ENCODE measurements at regions not wholly inside any gene's neighbourhood (a gene's known extent, or its start where the extent isn't known, plus 50 kb on each side); places are given as distances from the start of the nearest gene placed in this dataset.

DNA sequence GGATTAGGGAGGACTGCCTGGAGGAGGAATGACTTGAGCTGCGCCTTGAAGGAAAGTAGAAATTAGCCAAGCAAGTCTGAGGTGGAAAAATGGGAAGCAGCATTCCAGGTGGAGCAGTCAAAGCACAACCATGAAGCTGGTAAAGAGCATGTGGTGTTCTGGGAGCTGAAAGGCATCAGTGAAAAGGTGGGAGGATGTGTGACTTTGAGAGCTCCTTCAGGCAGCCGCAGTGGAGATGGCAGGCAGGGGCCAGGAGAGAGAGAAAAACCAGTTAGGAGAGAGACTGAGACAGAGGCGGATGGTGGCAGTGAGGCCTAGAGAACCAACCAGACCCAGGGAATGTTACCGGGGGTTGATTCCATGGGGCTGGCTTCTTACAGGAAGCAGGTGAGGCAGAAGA lies 393.4 kb downstream of the MIAT start:
- Histone ChIP-seq H3K4me1 (ENCODE audit: control insufficient read depth in 2 of 2, insufficient read depth in 2 of 2, low read length in 2 of 2) (no peaks in the 10 kb centered on the region), H3K36me3 (ENCODE audit: control insufficient read depth in 2 of 2, insufficient read depth in 2 of 2, low read length in 1 of 2) (no peaks in the 10 kb centered on the region), H3K4me3 (ENCODE audit: low read length in 2 of 2) (no peak overlapping the region), H3K27me3 (ENCODE audit: control insufficient read depth in 2 of 2, insufficient read depth in 1 of 2, low read length in 1 of 2) (no peaks in the 10 kb centered on the region), H3K9me3 (ENCODE audit: control insufficient read depth in 2 of 2, insufficient read depth in 1 of 2, low read length in 1 of 2) (no peaks in the 10 kb centered on the region), H3K27ac (ENCODE audit: low read depth in 1 of 2, low read length in 1 of 2) (no peak overlapping the region)
- DNase-seq (ENCODE audit: low read depth in 6 of 9, low spot score in 9 of 9): no peak
- 82% methylated on average over 4 of the region's 4 CpGs for WGBS

DNA sequence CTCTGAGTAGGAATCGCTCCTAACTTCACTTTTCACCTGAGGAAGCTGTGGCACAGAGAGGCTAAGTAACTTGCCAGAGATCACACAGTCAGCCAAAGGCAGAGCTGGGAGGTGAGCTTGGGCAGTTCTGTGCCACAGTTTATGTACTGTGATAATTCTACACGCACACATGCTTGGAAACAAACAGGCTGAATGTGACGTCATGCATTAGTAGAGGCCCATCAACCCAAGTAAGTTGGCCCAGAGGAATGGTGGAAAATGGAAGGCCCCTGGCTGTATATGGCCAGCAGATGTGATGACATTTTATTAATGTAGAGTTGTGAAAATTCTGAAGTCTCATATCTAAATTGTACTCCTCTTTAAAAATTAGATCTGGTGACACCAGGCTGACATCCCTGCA lies 394.0 kb downstream of the MIAT start:
- Histone ChIP-seq H3K4me1 (ENCODE audit: control insufficient read depth in 2 of 2, insufficient read depth in 2 of 2, low read length in 2 of 2) (no peaks in the 10 kb centered on the region), H3K27me3 (ENCODE audit: control insufficient read depth in 2 of 2, insufficient read depth in 1 of 2, low read length in 1 of 2) (no peaks in the 10 kb centered on the region), H3K27ac (ENCODE audit: low read depth in 1 of 2, low read length in 1 of 2) (no peak overlapping the region), H3K9me3 (ENCODE audit: control insufficient read depth in 2 of 2, insufficient read depth in 1 of 2, low read length in 1 of 2) (no peaks in the 10 kb centered on the region), H3K36me3 (ENCODE audit: control insufficient read depth in 2 of 2, insufficient read depth in 2 of 2, low read length in 1 of 2) (no peaks in the 10 kb centered on the region), H3K4me3 (ENCODE audit: low read length in 2 of 2) (no peak overlapping the region)
- DNase-seq (ENCODE audit: low read depth in 6 of 9, low spot score in 9 of 9): no peak
- 78% methylated on average over 3 of the region's 3 CpGs for WGBS

DNA sequence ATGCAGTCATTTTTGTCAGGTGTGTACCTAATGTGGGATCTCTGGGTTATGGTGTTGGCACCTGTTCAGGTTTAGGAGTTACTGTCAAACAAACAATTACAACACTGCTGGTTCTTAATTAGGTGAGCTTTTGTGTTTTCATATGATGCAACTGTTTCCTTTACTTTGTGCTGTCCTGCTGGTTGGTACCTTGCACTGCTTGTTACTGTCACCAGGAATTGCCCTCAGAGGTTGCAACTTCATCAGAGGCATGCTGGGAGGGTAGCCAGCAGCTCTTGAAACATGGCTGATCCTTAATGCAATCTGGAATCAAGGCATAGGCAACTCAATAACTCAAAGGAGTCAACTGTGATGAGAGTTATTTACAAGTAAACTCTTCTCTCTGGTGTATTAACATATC lies 400.3 kb downstream of the MIAT start:
- no peak for DNase-seq (ENCODE audit: low read depth in 6 of 9, low spot score in 9 of 9)
- H3K4me1 ChIP-seq (ENCODE audit: control insufficient read depth in 2 of 2, insufficient read depth in 2 of 2, low read length in 2 of 2): no peaks in the 10 kb centered on the region
- no peaks in the 10 kb centered on the region for H3K27me3 ChIP-seq (ENCODE audit: control insufficient read depth in 2 of 2, insufficient read depth in 1 of 2, low read length in 1 of 2)
- H3K4me3 ChIP-seq (ENCODE audit: low read length in 2 of 2): no peak overlapping the region
- no peaks in the 10 kb centered on the region for H3K36me3 ChIP-seq (ENCODE audit: control insufficient read depth in 2 of 2, insufficient read depth in 2 of 2, low read length in 1 of 2)
- no peaks in the 10 kb centered on the region for H3K9me3 ChIP-seq (ENCODE audit: control insufficient read depth in 2 of 2, insufficient read depth in 1 of 2, low read length in 1 of 2)
- no peak overlapping the region for H3K27ac ChIP-seq (ENCODE audit: low read depth in 1 of 2, low read length in 1 of 2)

DNA sequence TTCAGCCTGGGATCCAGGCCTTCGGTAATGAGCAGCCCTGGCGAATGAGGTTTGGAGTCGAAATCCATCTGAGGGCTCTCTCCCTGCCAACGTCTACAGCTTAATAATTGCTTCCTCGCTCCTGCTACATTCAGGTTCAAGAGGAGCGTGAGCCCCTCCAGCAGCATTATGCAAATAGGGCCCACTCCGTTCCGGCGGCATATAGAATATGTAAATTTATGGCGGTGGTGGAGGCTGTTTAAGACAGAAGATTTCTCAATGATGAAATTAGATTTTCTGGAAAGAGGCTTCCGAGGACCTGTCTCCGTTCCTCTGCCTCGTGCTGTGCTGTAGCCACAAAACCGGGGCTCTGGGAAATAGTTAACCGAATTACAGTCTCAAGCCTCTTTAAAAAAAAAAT lies 402.8 kb downstream of the MIAT start:
- no peak for DNase-seq (ENCODE audit: low read depth in 6 of 9, low spot score in 9 of 9)
- 84% methylated on average over 15 of the region's 15 CpGs for WGBS
- no peak overlapping the region for H3K4me3 ChIP-seq (ENCODE audit: low read length in 2 of 2)
- no peaks in the 10 kb centered on the region for H3K36me3 ChIP-seq (ENCODE audit: control insufficient read depth in 2 of 2, insufficient read depth in 2 of 2, low read length in 1 of 2)
- no peak overlapping the region for H3K27ac ChIP-seq (ENCODE audit: low read depth in 1 of 2, low read length in 1 of 2)
- H3K4me1 ChIP-seq (ENCODE audit: control insufficient read depth in 2 of 2, insufficient read depth in 2 of 2, low read length in 2 of 2): no peaks in the 10 kb centered on the region
- no peaks in the 10 kb centered on the region for H3K27me3 ChIP-seq (ENCODE audit: control insufficient read depth in 2 of 2, insufficient read depth in 1 of 2, low read length in 1 of 2)
- no peaks in the 10 kb centered on the region for H3K9me3 ChIP-seq (ENCODE audit: control insufficient read depth in 2 of 2, insufficient read depth in 1 of 2, low read length in 1 of 2)

DNA sequence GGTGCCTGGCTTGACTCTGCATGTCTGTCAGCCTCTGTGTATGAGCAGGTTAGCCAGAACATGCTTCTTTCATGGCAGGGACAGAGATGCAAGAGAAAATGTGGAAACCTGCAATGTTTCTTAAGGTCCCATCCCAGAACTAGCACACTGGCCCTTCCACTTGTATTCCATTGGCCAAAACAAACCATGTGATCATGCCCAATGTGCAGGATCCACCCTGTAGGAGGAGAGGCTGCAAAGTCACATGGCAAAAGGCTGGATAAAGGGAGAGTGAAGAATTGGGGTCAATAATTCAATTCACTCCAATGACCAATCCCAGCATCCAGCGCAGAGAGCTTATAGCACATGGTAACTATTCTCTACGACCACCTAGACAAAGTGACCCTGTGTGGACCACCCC lies 405.5 kb downstream of the MIAT start:
- Histone ChIP-seq H3K27me3 (ENCODE audit: control insufficient read depth in 2 of 2, insufficient read depth in 1 of 2, low read length in 1 of 2) (no peaks in the 10 kb centered on the region), H3K36me3 (ENCODE audit: control insufficient read depth in 2 of 2, insufficient read depth in 2 of 2, low read length in 1 of 2) (no peaks in the 10 kb centered on the region), H3K4me1 (ENCODE audit: control insufficient read depth in 2 of 2, insufficient read depth in 2 of 2, low read length in 2 of 2) (no peaks in the 10 kb centered on the region), H3K4me3 (ENCODE audit: low read length in 2 of 2) (no peak overlapping the region), H3K27ac (ENCODE audit: low read depth in 1 of 2, low read length in 1 of 2) (no peak overlapping the region), H3K9me3 (ENCODE audit: control insufficient read depth in 2 of 2, insufficient read depth in 1 of 2, low read length in 1 of 2) (no peaks in the 10 kb centered on the region)
- DNase-seq (ENCODE audit: low read depth in 6 of 9, low spot score in 9 of 9): no peak
- 88% methylated on average over 2 of the region's 2 CpGs for WGBS

DNA sequence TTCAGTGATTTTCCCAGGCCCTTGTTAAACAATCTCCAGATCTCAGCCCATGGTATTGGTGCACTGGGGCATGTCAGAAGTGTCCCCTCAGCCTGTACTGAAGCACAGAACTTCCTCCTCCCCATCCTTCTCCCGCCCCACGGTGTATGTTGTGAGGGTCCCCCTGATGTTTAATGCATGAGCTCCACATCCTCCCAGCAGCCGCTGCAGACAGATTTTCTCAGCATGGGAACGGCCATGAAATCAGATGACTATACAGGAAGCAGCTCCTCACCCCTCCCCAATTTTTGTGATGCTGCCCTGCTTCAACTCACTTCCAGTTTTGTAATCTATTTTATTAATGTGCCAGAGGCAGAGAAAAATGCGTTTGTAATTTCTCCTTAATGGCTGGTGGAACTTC lies 406.0 kb downstream of the MIAT start:
- H3K4me3 ChIP-seq (ENCODE audit: low read length in 2 of 2): no peak overlapping the region
- no peak for DNase-seq (ENCODE audit: low read depth in 6 of 9, low spot score in 9 of 9)
- 5% methylated on average over 5 of the region's 5 CpGs for WGBS
- no peak overlapping the region for H3K27ac ChIP-seq (ENCODE audit: low read depth in 1 of 2, low read length in 1 of 2)
- no peaks in the 10 kb centered on the region for H3K27me3 ChIP-seq (ENCODE audit: control insufficient read depth in 2 of 2, insufficient read depth in 1 of 2, low read length in 1 of 2)
- no peaks in the 10 kb centered on the region for H3K36me3 ChIP-seq (ENCODE audit: control insufficient read depth in 2 of 2, insufficient read depth in 2 of 2, low read length in 1 of 2)
- no peaks in the 10 kb centered on the region for H3K4me1 ChIP-seq (ENCODE audit: control insufficient read depth in 2 of 2, insufficient read depth in 2 of 2, low read length in 2 of 2)
- no peaks in the 10 kb centered on the region for H3K9me3 ChIP-seq (ENCODE audit: control insufficient read depth in 2 of 2, insufficient read depth in 1 of 2, low read length in 1 of 2)

DNA sequence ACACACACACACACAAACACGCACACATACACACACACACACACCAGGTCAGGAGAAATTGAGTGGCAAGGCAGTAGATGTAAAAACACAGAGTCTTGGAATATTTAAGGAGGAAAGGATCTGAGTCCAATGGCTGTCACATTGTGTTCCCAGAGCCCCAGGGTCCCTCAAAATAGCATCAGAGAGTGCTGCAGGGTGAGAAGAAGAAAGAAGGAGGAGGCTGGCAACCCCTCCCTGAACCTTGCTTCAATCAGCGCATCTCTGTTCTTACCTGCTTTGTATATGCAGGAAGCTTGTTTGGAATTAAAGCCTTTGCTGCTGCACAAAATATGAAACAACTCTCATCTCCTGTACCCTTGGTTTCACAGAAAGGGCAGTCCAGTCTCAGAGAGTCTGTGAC lies 406.5 kb downstream of the MIAT start:
- no peaks in the 10 kb centered on the region for H3K36me3 ChIP-seq (ENCODE audit: control insufficient read depth in 2 of 2, insufficient read depth in 2 of 2, low read length in 1 of 2)
- H3K27me3 ChIP-seq (ENCODE audit: control insufficient read depth in 2 of 2, insufficient read depth in 1 of 2, low read length in 1 of 2): no peaks in the 10 kb centered on the region
- no peak for DNase-seq (ENCODE audit: low read depth in 6 of 9, low spot score in 9 of 9)
- H3K4me3 ChIP-seq (ENCODE audit: low read length in 2 of 2): no peak overlapping the region
- H3K4me1 ChIP-seq (ENCODE audit: control insufficient read depth in 2 of 2, insufficient read depth in 2 of 2, low read length in 2 of 2): no peaks in the 10 kb centered on the region
- H3K9me3 ChIP-seq (ENCODE audit: control insufficient read depth in 2 of 2, insufficient read depth in 1 of 2, low read length in 1 of 2): no peaks in the 10 kb centered on the region
- WGBS: 82% methylated on average over 2 of the region's 2 CpGs
- H3K27ac ChIP-seq (ENCODE audit: low read depth in 1 of 2, low read length in 1 of 2): no peak overlapping the region

DNA sequence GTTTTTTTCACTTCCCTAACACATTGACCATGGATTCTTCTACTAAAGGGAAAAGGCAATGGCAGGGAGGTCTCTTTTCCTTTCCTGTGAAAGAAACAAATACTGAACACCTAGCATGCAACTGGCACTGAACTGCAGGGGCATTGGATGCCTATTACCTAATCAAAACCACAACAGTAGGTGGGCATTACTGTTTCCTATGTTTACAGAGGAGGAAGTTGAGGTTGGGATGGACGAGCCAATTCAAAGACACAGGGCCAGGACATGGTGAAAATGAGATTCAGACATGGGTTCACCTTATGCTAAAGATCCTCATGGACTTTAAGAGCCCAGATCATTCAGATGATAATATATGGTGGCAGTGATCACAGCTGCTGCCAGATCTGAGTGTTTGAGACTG lies 407.0 kb downstream of the MIAT start:
- no peak for DNase-seq (ENCODE audit: low read depth in 6 of 9, low spot score in 9 of 9)
- WGBS: 8% methylated on average over 1 of the region's 1 CpG
- H3K27me3 ChIP-seq (ENCODE audit: control insufficient read depth in 2 of 2, insufficient read depth in 1 of 2, low read length in 1 of 2): no peaks in the 10 kb centered on the region
- H3K9me3 ChIP-seq (ENCODE audit: control insufficient read depth in 2 of 2, insufficient read depth in 1 of 2, low read length in 1 of 2): no peaks in the 10 kb centered on the region
- H3K27ac ChIP-seq (ENCODE audit: low read depth in 1 of 2, low read length in 1 of 2): no peak overlapping the region
- H3K36me3 ChIP-seq (ENCODE audit: control insufficient read depth in 2 of 2, insufficient read depth in 2 of 2, low read length in 1 of 2): no peaks in the 10 kb centered on the region
- no peaks in the 10 kb centered on the region for H3K4me1 ChIP-seq (ENCODE audit: control insufficient read depth in 2 of 2, insufficient read depth in 2 of 2, low read length in 2 of 2)
- no peak overlapping the region for H3K4me3 ChIP-seq (ENCODE audit: low read length in 2 of 2)

DNA sequence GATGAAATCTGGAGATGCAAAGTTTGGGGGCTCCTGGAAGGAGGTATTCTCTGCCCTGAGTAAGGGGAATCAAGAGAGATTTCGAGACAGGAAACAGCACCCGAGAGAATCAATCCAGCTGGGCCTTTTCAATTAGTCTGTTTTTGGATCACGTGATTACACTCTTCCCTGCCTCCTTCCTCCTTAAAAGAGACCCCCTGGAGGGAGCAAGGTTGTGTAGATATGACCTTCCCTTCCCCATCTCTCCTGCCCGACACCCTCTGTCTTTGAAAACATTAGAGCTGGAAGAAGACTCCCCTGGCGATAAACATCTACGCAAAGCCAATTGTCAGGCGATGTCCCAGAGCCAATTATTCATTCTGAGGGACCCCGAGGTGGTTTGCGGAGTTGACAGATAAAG lies 407.9 kb downstream of the MIAT start:
- no peak overlapping the region for H3K27ac ChIP-seq (ENCODE audit: low read depth in 1 of 2, low read length in 1 of 2)
- H3K4me1 ChIP-seq (ENCODE audit: control insufficient read depth in 2 of 2, insufficient read depth in 2 of 2, low read length in 2 of 2): no peaks in the 10 kb centered on the region
- H3K36me3 ChIP-seq (ENCODE audit: control insufficient read depth in 2 of 2, insufficient read depth in 2 of 2, low read length in 1 of 2): no peaks in the 10 kb centered on the region
- DNase-seq (ENCODE audit: low read depth in 6 of 9, low spot score in 9 of 9): no peak
- no peaks in the 10 kb centered on the region for H3K27me3 ChIP-seq (ENCODE audit: control insufficient read depth in 2 of 2, insufficient read depth in 1 of 2, low read length in 1 of 2)
- 46% methylated on average over 9 of the region's 9 CpGs for whole genome bisulfite sequencing
- no peaks in the 10 kb centered on the region for H3K9me3 ChIP-seq (ENCODE audit: control insufficient read depth in 2 of 2, insufficient read depth in 1 of 2, low read length in 1 of 2)
- no peak overlapping the region for H3K4me3 ChIP-seq (ENCODE audit: low read length in 2 of 2)

DNA sequence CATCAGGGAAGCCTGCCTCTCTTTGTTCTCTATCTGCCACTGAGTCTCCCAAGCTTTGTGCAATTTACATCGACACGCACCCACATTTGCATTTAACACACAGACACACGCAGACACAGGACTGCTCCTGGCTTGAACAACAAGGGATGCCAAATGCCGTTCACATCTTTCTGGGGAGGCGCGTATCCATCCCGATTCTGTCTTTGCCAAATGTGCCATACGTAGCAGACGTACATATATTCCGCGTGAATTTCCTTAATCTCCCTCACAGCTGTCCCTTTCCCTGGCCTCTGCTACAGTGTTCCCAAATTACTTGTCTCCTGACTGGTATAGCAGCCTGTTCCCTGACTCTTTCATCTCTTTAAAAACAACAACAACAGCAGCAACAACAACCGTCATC lies 409.5 kb downstream of the MIAT start:
- H3K36me3 ChIP-seq (ENCODE audit: control insufficient read depth in 2 of 2, insufficient read depth in 2 of 2, low read length in 1 of 2): no peaks in the 10 kb centered on the region
- H3K27me3 ChIP-seq (ENCODE audit: control insufficient read depth in 2 of 2, insufficient read depth in 1 of 2, low read length in 1 of 2): no peaks in the 10 kb centered on the region
- WGBS: 84% methylated on average over 12 of the region's 12 CpGs

More for the DNA sequence above, 409.5 kb downstream of the MIAT start:
- Histone ChIP-seq H3K4me3 (ENCODE audit: low read length in 2 of 2) (no peak overlapping the region), H3K9me3 (ENCODE audit: control insufficient read depth in 2 of 2, insufficient read depth in 1 of 2, low read length in 1 of 2) (no peaks in the 10 kb centered on the region), H3K27ac (ENCODE audit: low read depth in 1 of 2, low read length in 1 of 2) (no peak overlapping the region), H3K4me1 (ENCODE audit: control insufficient read depth in 2 of 2, insufficient read depth in 2 of 2, low read length in 2 of 2) (no peaks in the 10 kb centered on the region)
- DNase-seq (ENCODE audit: low read depth in 6 of 9, low spot score in 9 of 9): no peak
